B cell (primary cell): ENCODE measurements at regions not wholly inside any gene's neighbourhood (a gene's known extent, or its start where the extent isn't known, plus 50 kb on each side); places are given as distances from the start of the nearest gene placed in this dataset.

ENCODE experiments used
- ATAC-seq: fragments of 200-7000 bp; cut with Tn5 transposase; one replicate; pipeline ENCODE4 v1.10.0; 2021; ENCODE audit warnings: low read depth, mild to moderate bottlenecking, moderate number of reproducible peaks, moderate library complexity
- CTCF ChIA-PET: fragments of 350-600 bp; sonication (Branson Sonifier 250); formaldehyde crosslinking; loops from one replicate; lab custom pipeline; 2021; ENCODE audit warnings: antibody characterized with exemption, inconsistent platforms; lab: Charles Lee
- POLR2A ChIA-PET: fragments of 350-600 bp; sonication (Branson Sonifier 250); formaldehyde crosslinking; loops from one replicate; lab custom pipeline; 2021; ENCODE audit warnings: antibody characterized with exemption; lab: Charles Lee
- DNase-seq: peaks from one replicate; pipeline ENCODE4 v3.0.0; 2013
- H2AFZ ChIP-seq: 2 replicates; pipeline ENCODE4 v1.6.1; 2012; ENCODE audit warnings: mild to moderate bottlenecking, low read depth, low read length; ENCODE audit not compliant: insufficient read depth, poor library complexity, severe bottlenecking
- H3K27ac ChIP-seq, 2 donors: 1 replicate in 1 of 2; 2 replicates in 1 of 2; pipeline ENCODE4 v1.5.1; 2012 to 2013; ENCODE audit warnings: low read length in 2 of 2, mild to moderate bottlenecking in 2 of 2, moderate library complexity in 1 of 2
- H3K27me3 ChIP-seq, 4 experiments: fragments of 200-600 bp in 1 of 4; sonication (generic) in 1 of 4; replicated peaks in 1 of 4; 1 replicate in 2 of 4; 2 replicates in 2 of 4; pipeline versions ENCODE4 v1.6.1 to v1.7.0; 2013 to 2016; ENCODE audit warnings: low read length in 3 of 4, mild to moderate bottlenecking in 2 of 4, mixed read lengths in 1 of 4, moderate library complexity in 1 of 4; ENCODE audit not compliant: insufficient read depth in 4 of 4, control insufficient read depth in 3 of 4; ENCODE audit errors: control extremely low read depth in 1 of 4
- H3K36me3 ChIP-seq, 2 experiments: replicated peaks in 1 of 2; 1 replicate in 1 of 2; 2 replicates in 1 of 2; pipeline versions ENCODE4 v1.6.1 to v1.7.1; 2013; ENCODE audit warnings: low read length in 1 of 2; ENCODE audit not compliant: insufficient read depth in 2 of 2, control insufficient read depth in 1 of 2; ENCODE audit errors: control extremely low read depth in 1 of 2, extremely low read depth in 1 of 2
- H3K4me1 ChIP-seq, 2 donors: fragments of 200-600 bp in 1 of 2; sonication (generic) in 1 of 2; 1 replicate in 1 of 2; 2 replicates in 1 of 2; pipeline versions ENCODE4 v1.5.1 to v1.6.1; 2013 to 2017; ENCODE audit warnings: low read length in 2 of 2; ENCODE audit not compliant: control insufficient read depth in 2 of 2, insufficient read depth in 2 of 2
- H3K4me2 ChIP-seq: replicated peaks from 2 replicates; pipeline ENCODE3; 2012; ENCODE audit warnings: mild to moderate bottlenecking, low read depth, low read length; ENCODE audit not compliant: poor library complexity, severe bottlenecking
- H3K4me3 ChIP-seq, 5 experiments: fragments of 200-600 bp in 1 of 5; sonication (generic) in 1 of 5; 1 replicate in 3 of 5; 2 replicates in 2 of 5; pipeline versions ENCODE4 v1.5.1 to v1.7.0; 2011 to 2016; ENCODE audit warnings: low read length in 4 of 5, mild to moderate bottlenecking in 4 of 5, low read depth in 2 of 5, control low read depth in 1 of 5, moderate library complexity in 1 of 5; ENCODE audit not compliant: insufficient read depth in 1 of 5; ENCODE audit errors: control extremely low read depth in 1 of 5, extremely low read depth in 1 of 5
- H3K79me2 ChIP-seq: fragments of 200-600 bp; sonication (generic); one replicate; pipeline ENCODE4 v1.6.0; 2016; ENCODE audit warnings: low read length; ENCODE audit not compliant: control insufficient read depth, insufficient read depth
- H3K9ac ChIP-seq: fragments of 200-600 bp; sonication (generic); 2 replicates; pipeline ENCODE4 v1.6.1; 2017; ENCODE audit warnings: mild to moderate bottlenecking, low read length, moderate library complexity
- H3K9me3 ChIP-seq, 3 donors: one replicate each; pipeline versions ENCODE4 v1.6.1 to v1.7.1; 2013; ENCODE audit warnings: low read length in 2 of 3; ENCODE audit not compliant: control insufficient read depth in 2 of 3, insufficient read depth in 1 of 3; ENCODE audit errors: control extremely low read depth in 1 of 3
- H4K20me1 ChIP-seq: 2 replicates; pipeline ENCODE4 v1.6.0; 2012; ENCODE audit warnings: mild to moderate bottlenecking, low read length; ENCODE audit not compliant: insufficient read depth, control insufficient read depth, poor library complexity, severe bottlenecking
- H3K27ac Mint-ChIP-seq: one replicate; pipeline ENCODE4 v1.8.0; 2021; ENCODE audit warnings: mixed read lengths
- H3K27me3 Mint-ChIP-seq: one replicate; pipeline ENCODE4 v1.8.0; 2021; ENCODE audit warnings: mixed read lengths
- H3K4me1 Mint-ChIP-seq: one replicate; pipeline ENCODE4 v1.8.0; 2021; ENCODE audit warnings: mixed read lengths
- H3K4me3 Mint-ChIP-seq: one replicate; pipeline ENCODE4 v1.8.0; 2021; ENCODE audit warnings: mixed read lengths
- H3K9me3 Mint-ChIP-seq: one replicate; pipeline ENCODE4 v1.8.0; 2022; ENCODE audit warnings: mixed read lengths; ENCODE audit not compliant: insufficient read depth
- EZH2 ChIP-seq: IDR thresholded peaks from 2 replicates; pipeline ENCODE4 v1.6.1; 2012; ENCODE audit warnings: borderline replicate concordance, low read depth, mild to moderate bottlenecking, moderate library complexity, low read length; ENCODE audit not compliant: insufficient read depth, poor library complexity, severe bottlenecking
- WGBS: methylation state at CpG from one replicate; pipeline ENCODE4 v1.1.5; 2013; ENCODE audit warnings: missing lambda C conversion rate; ENCODE audit not compliant: insufficient coverage; 5-methylcytosine and 5-hydroxymethylcytosine counted together
- intact Hi-C: fragments of 100-400 bp; cut with micrococcal nuclease; formaldehyde crosslinking; loops from one replicate; pipeline ENCODE4 v1.10.0; 2022
- TF ChIP-seq, protein P1 (sequence below): fragments of 200-600 bp; IDR thresholded peaks from one replicate; pipeline ENCODE4 v1.8.0; 2022; ENCODE audit warnings: antibody characterized with exemption, mild to moderate bottlenecking

GRCh38 chr14:83972631-83973030, 1557.3 kb upstream of the FLRT2 start:
- H2AFZ ChIP-seq: no peak overlapping the region
- ChIA-PET POLR2A (no interaction called here), CTCF (no interaction called here)
- H3K4me3 ChIP-seq: no peak overlapping the region
- no peaks in the 10 kb centered on the region for H3K4me1 Mint-ChIP-seq
- H3K4me1 ChIP-seq: no peaks in the 10 kb centered on the region
- peaks cover 0 to 3% (median 0%) of the 10 kb centered on the region in 3 donors for H3K9me3 ChIP-seq
- no peak overlapping the region for H3K27ac ChIP-seq
- no peak overlapping the region for H3K4me2 ChIP-seq
- no peaks in the 10 kb centered on the region for H3K27me3 Mint-ChIP-seq
- TF ChIP-seq, protein P1, sequence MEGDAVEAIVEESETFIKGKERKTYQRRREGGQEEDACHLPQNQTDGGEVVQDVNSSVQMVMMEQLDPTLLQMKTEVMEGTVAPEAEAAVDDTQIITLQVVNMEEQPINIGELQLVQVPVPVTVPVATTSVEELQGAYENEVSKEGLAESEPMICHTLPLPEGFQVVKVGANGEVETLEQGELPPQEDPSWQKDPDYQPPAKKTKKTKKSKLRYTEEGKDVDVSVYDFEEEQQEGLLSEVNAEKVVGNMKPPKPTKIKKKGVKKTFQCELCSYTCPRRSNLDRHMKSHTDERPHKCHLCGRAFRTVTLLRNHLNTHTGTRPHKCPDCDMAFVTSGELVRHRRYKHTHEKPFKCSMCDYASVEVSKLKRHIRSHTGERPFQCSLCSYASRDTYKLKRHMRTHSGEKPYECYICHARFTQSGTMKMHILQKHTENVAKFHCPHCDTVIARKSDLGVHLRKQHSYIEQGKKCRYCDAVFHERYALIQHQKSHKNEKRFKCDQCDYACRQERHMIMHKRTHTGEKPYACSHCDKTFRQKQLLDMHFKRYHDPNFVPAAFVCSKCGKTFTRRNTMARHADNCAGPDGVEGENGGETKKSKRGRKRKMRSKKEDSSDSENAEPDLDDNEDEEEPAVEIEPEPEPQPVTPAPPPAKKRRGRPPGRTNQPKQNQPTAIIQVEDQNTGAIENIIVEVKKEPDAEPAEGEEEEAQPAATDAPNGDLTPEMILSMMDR: no peak
- TF ChIP-seq EZH2: no peak
- peaks cover 6% of the 10 kb centered on the region for H3K9me3 Mint-ChIP-seq
- H3K4me3 Mint-ChIP-seq: no peak overlapping the region
- H3K27ac Mint-ChIP-seq: no peak overlapping the region
- no peaks in the 10 kb centered on the region for H3K27me3 ChIP-seq
- intact Hi-C loops: no loop called here
- no peaks in the 10 kb centered on the region for H3K36me3 ChIP-seq
- DNase-seq (no peak), ATAC-seq (no peak)
- H3K9ac ChIP-seq: no peak overlapping the region
- H3K79me2 ChIP-seq: no peaks in the 10 kb centered on the region
- WGBS: 89% methylated on average over 3 of the region's 3 CpGs
- no peaks in the 10 kb centered on the region for H4K20me1 ChIP-seq

DNA sequence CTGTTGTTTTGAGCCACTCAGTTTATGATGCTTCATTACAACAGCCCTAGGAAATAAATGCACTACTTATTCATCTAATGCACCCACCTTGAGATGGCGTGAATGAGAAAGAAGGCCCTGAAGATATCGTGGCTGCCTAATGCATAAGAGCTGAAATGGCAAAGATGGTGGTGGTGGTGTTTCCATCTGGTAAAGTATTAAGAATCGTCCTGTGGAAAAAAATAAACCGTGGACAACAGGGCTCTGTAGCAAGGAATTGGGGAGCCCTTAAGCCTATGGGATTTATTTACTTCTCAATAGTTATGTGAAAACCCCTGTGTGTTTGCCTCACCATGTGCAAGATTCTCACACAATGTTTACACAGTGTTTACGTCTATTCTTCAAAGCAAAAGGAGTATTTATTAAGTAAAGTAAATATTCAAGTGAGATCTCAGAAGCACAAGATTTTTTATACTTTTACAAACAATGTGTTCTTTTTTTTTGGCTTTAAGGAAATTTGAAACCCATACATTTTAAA, 1555.2 kb upstream of the FLRT2 start:
- H3K36me3 ChIP-seq: no peaks in the 10 kb centered on the region
- POLR2A ChIA-PET: no interaction called here

More for the DNA sequence above, 1555.2 kb upstream of the FLRT2 start:
- WGBS: 100% methylated on average over 2 of the region's 5 CpGs
- Mint-ChIP-seq H3K27ac (no peak overlapping the region), H3K4me1 (no peaks in the 10 kb centered on the region), H3K4me3 (no peak overlapping the region), H3K9me3 (peaks cover 2% of the 10 kb centered on the region), H3K27me3 (no peaks in the 10 kb centered on the region)
- TF ChIP-seq EZH2: no peak
- TF ChIP-seq, protein P1: no peak
- ATAC-seq (no peak), DNase-seq (no peak)
- Histone ChIP-seq H3K9me3 (no peaks in the 10 kb centered on the region), H3K4me3 (no peak overlapping the region), H3K79me2 (no peaks in the 10 kb centered on the region), H3K4me1 (no peaks in the 10 kb centered on the region), H3K9ac (no peak overlapping the region), H3K4me2 (no peak overlapping the region), H2AFZ (no peak overlapping the region), H4K20me1 (no peaks in the 10 kb centered on the region), H3K27me3 (no peaks in the 10 kb centered on the region), H3K27ac (no peak overlapping the region)
- CTCF ChIA-PET: no interaction called here
- intact Hi-C loops: no loop called here
